Middle frontal gyrus (tissue), 1 donor: ENCODE measurements at regions not wholly inside any gene's neighbourhood (a gene's known extent, or its start where the extent isn't known, plus 50 kb on each side); places are given as distances from the start of the nearest gene placed in this dataset.

ENCODE experiments used
- DNase-seq: peaks from one replicate; pipeline ENCODE4 v3.0.0-alpha.2; 2015; ENCODE audit warnings: low spot score; ENCODE audit errors: extremely low spot score

- DNase-seq: no peak
Measured at GRCh38 chr7:33661430-33662160, 243.7 kb upstream of the BMPER start.

- no peak for DNase-seq
Measured at GRCh38 chr7:33666531-33666930, 238.8 kb upstream of the BMPER start.

DNA sequence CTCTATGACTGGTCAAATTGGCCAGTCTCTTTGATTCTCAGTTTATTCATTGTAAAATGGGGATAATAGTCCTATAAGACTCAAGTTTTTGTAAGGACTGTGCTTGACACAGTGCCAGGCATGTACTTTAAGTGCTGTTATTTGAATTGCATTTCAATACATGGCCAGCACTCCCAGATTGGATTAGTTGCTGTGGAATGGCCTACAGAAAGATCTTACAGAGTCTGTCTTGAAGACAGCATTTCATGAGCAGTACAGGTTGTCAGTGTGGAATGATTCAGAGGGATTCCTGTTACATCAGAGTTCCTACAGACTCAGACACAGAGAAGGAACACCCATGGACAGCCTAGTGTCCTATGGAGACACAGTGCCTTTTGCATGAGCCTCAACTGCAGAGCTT, 238.1 kb upstream of the BMPER start:
- no peak for DNase-seq

DNA sequence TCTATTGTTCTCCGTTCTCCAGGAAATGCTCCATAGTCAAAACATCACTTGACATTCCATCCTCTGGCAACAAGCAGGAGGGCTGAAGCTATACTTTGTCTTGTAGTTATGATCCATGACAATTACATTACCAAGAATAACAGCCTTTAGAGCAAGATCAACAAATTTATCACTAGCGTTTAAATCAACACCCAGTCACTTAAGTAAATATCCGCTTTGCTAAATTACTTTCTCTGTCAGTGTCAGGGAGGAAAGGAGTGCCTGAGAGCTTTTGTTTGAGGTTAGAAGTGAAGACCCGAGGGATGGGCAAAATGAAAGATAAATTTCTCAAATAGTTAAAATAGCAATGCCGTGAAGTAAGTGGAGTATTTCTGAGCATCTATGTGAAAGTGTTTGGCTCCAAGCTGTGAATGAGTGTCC, 236.1 kb upstream of the BMPER start:
- no peak for DNase-seq

DNA sequence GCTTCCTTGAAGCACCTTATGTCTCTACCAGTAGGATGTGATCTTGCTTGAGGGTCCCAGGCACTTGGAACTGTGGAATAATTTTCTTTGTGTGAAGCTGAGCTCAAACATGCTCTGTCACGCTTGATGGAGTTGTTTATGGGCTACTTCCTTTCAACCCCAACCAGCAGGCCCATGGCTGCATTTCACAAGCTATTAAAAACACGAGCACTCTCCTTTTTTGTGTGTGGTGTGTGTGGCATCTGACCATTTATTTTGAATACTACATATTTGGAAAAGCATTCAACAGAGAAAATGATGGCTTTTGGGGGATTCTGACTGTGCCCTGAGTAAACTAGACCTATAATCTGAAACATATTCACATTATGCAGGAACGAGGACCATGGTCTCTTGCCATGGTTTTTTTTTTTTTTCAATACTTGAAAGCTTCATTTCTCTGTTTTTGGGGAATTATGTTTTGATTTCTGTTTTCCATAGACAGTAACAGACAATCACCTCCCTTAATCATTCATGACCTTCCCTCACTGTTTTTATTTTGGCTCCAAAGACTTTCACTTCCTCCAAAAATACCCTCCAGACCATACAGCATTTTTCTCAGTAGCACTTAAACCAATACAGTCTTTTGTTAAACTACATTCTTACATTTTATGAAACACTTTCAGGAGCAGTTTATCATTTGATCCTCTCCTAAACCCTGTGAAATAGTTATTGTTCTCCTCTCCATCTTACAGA, 233.6 kb upstream of the BMPER start:
- no peak for DNase-seq

- DNase-seq: no peak
Measured at GRCh38 chr7:33673029-33673700, 232.2 kb upstream of the BMPER start.

DNA sequence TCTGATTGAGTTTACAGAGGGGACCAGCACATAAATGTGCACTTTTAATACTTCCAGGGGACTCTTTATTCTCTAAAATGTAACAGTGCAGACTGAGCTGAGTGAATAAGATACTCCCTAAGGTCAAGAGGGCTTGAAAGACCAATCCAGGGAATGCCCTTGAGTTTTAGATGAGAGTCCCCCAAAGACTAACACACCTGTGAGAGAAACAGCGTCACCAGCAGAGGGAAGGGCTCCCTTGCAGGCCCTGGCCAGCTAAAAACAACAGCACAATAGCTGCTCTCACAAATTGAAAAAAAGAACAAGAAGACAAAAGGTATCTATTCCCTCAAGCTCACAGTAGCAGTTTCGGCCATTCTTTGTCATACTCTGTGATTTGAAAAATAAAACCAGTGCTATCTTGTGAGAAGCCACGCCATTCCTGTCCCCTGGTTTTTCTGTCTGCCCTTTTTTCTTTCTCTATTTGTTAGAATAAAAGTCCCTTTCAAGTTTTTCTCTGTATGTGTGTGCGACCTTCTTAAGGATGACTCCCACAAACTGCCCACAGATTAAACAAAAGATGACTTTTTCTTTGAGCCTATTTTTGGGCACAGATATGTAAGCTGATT, 230.4 kb upstream of the BMPER start:
- no peak for DNase-seq

DNA sequence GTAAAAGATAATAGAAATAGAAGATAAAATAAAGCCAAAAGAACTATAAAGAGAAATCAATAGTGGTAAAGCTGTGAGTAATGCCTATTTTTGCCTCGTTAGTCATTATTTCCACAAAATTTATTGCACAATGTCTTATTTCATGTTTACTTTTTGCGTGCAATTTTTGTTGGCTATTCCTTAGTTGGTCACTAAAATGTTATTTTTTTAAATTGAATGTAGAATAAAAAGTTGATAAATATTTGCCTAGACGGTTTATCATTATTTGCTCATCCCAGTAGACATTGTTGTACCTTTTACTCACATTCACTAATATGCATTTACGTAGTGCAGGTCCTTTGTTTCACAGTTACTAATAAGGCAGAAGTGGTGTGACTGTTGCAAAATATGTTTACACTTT, 227.8 kb upstream of the BMPER start:
- no peak for DNase-seq

DNA sequence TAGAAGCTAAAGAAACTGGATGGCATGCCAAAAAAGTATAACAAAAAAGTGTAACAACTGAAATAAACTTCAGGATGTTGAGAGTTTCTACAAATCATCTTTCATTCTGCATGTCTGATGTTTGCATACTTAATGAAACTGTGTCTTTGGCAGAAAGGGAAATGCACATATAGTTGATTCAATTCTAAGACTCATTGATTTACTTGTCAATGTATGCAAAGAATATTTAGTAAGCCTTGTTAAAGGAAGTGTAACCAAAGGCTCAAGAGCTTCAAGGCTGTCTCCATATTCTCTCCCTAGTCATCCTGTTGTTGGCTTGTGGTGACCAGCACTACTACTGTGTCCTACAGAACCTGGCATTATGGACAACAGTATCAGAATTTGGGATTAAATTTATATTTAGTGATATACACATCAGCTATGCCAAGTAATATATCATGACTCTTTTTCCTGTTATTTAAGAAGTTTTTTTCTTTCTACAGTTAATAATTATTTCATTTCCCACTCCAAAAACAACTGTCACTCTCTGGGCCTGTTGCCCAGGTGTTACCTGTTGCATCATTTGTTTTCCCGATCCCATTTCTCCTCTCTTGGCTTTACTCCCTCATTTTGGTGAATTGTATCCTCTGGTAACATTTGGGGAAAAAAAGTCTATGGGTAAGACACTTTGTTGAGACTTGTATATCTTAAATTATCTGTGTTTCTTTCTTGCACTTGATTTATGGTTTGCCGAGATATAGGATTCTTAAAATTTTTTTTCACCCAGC, 226.6 kb upstream of the BMPER start:
- DNase-seq: no peak

- no peak for DNase-seq
Measured at GRCh38 chr7:33680682-33681081, 224.7 kb upstream of the BMPER start.

- DNase-seq: no peak
Measured at GRCh38 chr7:33685503-33685902, 219.8 kb upstream of the BMPER start.

DNA sequence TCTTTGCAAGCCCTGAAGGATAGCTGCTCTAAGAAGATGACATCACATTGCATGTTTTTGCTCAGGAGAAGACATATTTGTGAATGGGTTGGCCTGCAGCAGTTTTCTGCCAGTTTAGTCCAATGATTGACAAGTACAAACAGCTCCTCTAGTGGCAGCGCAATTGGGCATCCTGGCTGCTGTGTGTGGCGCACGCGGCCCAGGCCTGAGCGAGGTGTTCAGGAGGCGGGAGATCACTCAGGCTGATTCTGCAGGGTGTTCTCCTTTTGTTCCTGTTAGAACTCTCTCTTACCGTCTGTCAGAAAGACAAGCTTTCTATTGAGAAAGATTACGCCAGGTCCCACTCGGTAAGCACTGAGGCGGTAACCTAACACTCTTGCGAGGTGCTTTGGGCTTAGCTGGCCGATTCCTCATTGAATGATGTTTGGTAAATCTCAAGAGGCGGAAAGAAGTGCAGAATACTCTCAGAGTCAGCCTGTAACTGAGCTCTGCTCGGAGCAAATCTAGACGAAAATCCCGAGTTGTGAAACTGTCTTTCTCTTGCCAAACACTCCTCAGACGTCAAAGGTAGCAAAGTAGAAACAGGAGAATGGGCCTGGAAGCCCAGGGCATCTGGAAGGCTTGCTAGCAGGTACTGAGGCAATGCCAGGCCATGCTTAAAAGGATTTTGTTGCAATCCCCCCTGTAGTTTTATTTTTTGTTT, 219.2 kb upstream of the BMPER start:
- DNase-seq: no peak

GRCh38 chr7:33687625-33688024, 217.7 kb upstream of the BMPER start:
- DNase-seq: no peak

DNA sequence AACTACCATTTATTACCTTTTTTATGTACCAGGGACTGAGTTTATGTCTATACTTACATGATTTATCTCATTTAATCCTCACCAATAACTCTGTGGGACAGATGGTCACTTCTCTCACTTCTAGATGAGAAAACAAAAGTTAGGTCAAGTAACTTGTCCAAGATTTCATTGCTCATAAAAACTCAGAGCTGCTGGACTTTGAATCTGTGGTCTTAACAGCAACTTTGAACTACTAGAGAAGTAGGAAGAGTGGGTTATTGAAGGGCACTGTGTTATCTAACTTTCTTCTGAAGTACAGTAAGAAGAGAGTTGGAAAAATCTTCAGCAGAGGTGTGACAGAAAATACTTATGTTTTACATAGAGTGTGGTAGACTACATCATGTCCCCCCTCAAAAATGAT, 214.2 kb upstream of the BMPER start:
- no peak for DNase-seq

DNA sequence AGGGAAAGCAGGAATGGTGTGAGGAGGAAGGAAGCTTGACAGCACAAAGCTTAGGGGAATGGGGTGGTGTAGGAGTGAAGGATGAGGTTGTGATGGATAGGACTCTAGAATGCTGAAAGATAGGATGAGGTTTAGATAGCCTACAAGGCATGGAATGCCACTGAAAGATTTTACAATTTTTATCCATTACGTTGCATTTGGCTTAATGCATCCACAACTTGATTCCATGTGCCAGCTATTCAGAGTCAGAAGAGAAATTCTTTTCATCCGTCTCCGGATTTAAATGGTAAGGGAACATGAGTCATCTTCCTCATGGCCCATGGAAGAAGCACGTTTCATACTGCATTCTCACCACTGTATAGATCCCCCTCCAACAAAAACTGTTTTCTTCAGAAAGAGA, 212.4 kb upstream of the BMPER start:
- DNase-seq: no peak

GRCh38 chr7:33694006-33694405, 211.3 kb upstream of the BMPER start:
- no peak for DNase-seq

DNA sequence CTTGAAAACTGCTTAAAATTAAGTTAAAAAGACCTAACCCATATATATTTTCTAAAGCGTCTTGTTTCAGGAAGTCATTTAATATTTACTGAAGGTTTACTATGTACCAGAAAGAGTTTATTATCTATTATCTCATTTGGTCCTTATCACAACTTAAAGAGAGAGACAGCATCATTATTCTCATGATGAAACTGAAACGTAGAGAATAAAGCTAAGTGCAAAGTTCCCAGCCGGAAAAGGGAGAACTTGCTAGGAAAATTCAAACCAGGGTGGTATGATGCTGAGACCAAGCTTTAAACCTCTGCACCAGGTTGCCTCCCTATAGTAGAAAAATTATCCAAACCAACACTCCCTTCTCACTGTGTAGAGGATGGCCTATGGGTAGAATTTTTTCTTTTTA, 207.7 kb upstream of the BMPER start:
- no peak for DNase-seq

DNA sequence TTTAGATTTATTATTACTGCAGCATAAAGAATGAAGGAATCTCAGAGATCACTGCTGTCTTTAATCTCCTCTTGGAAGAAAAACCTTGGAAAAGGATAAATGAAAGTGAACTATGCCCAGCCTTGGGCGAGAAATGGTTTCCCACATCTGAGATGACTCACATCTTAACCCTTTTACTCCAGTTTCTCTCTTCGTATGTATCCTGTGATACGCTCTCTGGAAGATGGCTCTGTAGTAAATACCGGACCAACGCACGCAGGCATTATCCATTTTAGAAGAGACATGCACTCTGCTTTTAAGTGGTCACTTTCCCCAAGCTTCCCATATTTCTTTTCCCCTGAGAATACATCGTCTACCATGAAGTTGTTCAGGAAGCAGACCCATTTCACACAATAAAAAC, 207.3 kb upstream of the BMPER start:
- no peak for DNase-seq

GRCh38 chr7:33698692-33699128, 206.6 kb upstream of the BMPER start:
- no peak for DNase-seq

DNA sequence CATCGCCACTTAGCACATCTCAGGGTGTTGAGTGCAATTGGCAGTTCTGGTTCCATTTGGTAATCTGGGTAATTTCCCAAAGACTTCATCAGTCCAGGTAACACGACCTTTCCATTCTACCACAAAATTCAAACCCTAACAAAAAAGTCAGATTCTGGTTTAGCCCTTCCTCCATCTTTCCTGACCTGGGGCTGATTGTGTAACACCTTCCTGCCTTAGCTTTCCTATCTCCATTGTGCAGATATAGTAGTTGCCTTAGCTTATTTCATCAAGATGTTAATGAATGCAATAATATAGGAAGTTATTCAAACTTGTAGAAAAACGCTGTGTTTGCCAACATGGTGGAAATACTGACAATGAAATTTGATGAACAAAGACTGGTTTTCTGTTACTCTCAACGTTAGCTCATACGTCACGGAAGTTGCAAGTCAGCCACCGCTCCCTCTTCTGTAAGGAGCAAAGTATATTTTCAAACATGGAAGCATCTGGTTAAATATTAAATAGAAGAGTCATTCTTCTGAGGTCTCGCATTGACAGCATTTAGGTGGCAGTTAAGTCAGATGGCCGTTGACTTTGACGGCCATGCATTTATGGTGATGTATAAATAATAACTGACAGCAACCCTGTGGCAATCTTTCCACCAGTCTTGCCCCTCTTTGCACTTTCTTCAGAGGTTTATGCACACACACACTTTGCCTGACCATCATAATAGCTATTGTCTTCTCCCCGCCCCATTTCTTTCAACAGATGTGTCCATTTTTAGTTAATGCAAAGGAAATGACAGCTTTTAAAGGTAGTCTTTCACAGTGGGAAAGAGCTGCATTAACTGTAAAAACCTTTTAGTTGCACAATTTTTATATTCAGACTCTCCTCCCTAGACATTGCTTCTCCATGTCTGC, 205.1 kb upstream of the BMPER start:
- no peak for DNase-seq
